ENCODE measurements at regions not wholly inside any gene's neighbourhood (a gene's known extent, or its start where the extent isn't known, plus 50 kb on each side); places are given as distances from the start of the nearest gene placed in this dataset.

DNA sequence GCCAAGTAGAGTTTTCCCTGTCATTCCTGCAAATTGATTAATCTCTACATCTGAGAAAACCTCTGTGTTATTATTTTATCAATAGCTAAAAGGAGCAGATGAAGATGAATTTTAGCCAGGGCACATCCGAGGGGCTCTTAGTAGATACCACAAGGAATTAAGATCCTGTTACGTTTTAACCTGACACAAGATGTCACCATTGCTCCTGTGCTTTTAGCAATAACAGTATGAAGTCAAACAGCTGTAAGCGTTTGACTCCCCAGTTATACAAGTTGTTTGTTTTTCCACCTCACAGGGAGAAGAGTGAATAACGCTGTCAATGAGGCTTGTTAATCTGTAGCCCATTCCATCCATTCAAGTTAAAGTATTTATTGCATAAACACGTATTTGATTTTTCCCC lies 76.0 kb upstream of the AP1S2 start:
- intact Hi-C loops (cut with DNase I), result no loop called here
- DNase-seq, result no peak

DNA sequence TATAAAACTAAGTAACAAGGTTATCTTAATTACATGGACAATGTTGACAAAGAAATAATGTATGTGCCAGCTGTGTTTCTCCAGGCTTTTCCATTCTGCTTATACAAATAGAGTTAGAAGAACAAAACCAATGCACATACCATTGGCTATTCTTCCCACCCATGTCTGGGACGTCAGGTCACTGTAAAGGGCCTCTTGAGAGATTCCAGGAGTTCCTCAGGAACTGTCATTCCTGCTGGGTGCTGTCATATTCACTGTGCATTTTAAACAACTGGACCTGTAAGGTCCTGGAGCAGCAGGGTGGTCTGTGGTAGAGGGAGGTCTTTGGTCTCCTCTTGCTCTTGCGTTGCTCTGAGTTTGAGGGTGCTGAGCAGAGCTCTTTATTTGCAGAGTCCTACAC lies 74.6 kb upstream of the AP1S2 start:
- intact Hi-C loops (cut with DNase I), result no loop called here
- DNase-seq, result no peak

DNA sequence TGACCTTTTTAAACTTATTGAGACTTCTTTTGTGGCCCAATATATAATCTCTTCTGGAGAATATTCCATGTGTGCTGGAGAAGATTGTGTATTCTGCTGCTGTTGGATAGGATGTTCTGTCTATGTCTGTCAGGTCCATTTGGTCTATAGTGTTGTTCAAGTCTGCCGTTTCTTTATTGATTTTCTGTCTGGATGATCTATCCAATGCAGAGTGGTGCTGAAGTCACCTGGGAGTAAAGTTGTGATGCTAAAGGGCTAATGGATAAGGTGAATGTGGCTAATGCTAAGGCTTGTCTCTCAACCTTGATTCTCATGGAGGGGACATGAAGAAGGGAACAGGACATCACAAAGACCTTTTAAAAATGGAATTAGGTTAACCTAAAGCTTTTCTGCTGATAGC lies 72.0 kb upstream of the AP1S2 start:
- intact Hi-C loops (cut with DNase I), result no loop called here
- DNase-seq, result no peak

DNA sequence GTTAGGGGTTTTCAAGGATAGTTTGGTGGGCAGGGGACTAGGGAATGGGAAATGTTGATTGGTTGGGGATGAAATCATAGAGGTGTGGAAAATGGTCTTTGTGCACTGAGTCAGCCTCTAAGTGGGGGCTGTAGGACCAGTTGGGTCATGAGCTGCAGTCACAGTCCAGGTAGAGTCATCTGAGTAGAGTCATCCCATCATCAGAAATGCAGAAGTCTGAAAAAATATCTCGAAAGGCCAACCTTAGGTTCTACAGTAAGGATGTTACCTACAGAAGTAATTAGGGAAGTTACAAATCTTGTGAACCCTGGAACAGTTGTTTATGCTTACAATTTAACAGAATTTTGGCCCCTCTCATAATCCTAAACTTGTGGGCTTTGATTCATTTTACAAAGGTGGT lies 63.4 kb upstream of the AP1S2 start:
- no peak for DNase-seq
- intact Hi-C loops (cut with DNase I), result loop anchor here (10.0 kb wide), 1 partner anchor 63 kb away; the partner anchor contains the start of gene AP1S2

DNA sequence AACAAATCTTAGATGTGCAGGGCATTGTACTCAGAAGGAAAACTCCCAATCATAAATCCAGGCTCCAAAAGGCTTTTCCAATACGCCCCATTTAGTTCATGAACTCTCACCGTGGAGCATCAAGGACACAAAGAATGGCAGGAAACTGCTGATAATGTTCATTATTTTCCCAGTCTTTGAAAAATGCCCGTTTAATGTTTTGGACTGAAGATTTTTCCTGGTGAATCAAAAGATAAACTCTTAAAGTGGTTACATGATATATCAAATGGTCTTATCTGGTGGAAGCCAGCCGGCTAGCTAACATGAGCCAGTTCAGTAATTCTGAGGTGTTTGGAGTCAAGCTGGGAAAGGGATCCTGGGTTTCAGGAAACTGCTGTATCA lies 62.1 kb upstream of the AP1S2 start:
- DNase-seq, result no peak
- intact Hi-C loops (cut with DNase I), result loop anchor here (10.0 kb wide), 1 partner anchor 62 kb away; the partner anchor contains the start of gene AP1S2

DNA sequence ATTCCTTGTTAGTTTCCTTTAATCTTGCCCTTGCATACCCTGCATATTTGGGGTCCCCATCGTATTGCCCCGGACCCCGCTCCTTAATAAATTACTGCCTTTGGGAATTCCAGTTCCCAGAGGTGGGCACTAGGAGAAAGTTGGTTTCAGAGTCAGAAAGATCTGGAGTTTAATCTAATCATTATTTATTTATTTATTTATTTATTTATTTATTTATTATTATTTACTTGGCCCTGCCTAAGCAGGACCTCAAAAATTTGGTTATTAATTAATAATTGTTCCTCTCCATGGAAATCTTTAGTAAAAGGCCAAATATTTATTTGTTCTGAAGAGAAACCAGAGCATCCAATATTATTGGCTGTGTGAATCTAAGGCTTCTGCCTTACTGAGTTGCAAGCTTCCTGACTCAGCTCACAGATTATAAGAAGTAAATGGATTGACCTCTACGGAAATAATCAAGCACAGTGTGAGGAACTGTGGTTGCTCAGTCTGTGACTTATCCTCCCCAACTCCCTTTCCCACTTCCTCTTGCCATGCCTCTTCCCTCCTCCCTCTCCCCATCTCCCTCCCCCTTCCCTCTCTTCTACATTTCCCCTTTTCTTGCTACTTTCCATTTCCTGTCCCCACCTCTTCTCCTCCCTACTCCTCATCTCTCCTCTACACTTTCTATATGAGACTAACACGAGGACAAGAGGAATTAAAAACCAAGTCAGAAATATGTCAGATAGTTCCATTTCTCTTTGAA lies 61.5 kb upstream of the AP1S2 start:
- no peak for DNase-seq
- intact Hi-C loops (cut with DNase I), result loop anchor here (10.0 kb wide), 1 partner anchor 61 kb away; the partner anchor contains the start of gene AP1S2

DNA sequence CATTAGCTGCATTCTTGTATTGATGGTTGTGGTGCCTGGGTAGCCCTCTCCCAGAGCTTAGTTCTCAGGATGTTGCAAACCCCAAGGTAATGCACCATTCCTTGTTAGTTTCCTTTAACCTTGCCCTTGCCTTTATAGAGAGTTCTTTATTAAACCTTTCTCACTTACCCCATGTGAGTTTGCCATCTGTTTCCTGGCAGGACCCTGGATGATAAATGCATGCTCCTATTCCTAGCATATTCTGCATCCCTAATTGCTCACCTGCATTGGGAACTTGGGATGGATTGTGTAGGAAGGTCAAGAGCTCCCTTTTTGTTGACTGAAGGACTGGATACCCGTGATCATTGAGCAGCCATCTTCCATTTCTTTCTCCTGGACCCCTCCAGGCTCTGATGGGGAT lies 59.9 kb upstream of the AP1S2 start:
- no peak for DNase-seq
- intact Hi-C loops (cut with DNase I), result loop anchor here (10.0 kb wide), 1 partner anchor 60 kb away; the partner anchor contains the start of gene AP1S2

DNA sequence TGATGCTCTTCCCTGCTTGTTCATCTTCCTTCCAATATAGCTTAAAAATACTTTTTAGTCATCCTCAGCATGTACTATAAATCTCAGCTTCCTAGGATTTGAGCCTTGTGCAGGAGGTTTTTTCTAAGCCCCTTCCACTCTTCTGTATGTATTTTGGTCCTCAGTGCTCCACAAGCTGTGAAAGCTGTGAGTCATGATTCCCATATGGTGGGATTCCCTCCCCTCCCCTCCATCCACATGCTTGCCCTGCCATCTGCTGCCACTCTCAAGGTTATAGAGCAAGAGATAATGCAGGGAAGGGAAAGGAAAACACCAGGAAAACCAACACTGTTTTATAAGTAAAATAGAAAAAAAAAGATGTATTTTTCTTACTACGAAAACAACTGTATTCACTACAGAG lies 58.5 kb upstream of the AP1S2 start:
- intact Hi-C loops (cut with DNase I), result loop anchor here (10.0 kb wide), 1 partner anchor 58 kb away; the partner anchor contains the start of gene AP1S2
- DNase-seq, result peak in 3 of 10 donors; percentile 3 to 43 (median 7)

DNA sequence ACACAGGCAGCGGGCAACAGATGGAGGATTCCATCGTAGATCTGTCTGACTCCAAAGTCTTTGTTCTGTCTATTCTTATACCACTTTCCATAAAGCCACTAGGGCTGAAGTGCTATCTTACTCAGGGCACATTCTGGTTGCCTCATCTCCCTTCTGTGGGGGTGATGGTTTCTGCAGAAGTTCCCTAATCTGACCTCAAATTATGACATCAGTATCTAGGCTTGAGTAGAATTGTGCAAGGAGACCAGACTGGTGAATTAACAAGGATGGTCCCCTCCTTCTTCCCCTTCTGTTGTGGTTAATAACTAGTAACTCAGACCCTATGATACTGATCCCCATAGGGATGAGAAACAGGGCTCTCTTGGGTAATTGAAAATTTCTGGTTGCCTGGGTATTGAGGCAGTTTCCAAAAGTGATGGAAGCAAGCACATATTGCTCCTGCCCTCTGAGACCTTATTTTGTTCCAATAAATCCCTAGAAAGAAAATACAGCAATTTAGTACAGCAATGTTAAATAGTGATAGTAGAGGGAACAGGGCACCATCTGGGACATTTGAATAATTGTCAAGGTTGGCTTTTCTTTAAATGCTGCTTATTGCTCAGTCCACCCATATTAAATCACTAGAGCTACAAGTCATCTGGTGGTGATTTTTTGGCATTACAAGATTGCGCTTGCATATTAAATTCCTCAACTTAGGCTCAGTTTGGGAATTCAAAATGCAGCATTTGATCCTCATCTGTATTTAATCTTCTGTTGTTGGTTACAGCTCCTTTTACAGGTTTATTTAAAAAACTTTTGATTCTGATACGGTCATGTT lies 57.3 kb upstream of the AP1S2 start:
- intact Hi-C loops (cut with DNase I), result loop anchor here (10.0 kb wide), 1 partner anchor 57 kb away; the partner anchor contains the start of gene AP1S2
- no peak for DNase-seq

DNA sequence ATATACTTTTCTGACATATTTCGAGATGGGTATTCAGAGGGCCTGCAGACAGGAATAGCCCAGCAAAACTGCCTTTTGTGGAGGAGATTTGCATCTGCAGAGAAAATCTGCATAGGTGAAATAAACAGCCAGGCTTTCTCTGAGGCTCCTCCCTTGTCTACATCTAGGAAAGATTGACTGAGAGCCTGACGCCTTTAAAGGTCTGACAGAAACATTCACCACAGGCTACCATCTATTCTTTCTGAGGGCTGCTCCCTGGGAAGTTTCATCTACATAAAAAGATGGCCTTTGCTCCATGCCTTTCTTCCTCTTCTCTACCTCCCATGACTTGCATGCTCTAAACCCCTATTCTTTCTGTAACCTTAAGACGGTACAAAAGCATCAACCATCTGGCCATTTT lies 55.0 kb upstream of the AP1S2 start:
- intact Hi-C loops (cut with DNase I), result loop anchor here (10.0 kb wide), 1 partner anchor 55 kb away; the partner anchor contains the start of gene AP1S2
- no peak for DNase-seq

DNA sequence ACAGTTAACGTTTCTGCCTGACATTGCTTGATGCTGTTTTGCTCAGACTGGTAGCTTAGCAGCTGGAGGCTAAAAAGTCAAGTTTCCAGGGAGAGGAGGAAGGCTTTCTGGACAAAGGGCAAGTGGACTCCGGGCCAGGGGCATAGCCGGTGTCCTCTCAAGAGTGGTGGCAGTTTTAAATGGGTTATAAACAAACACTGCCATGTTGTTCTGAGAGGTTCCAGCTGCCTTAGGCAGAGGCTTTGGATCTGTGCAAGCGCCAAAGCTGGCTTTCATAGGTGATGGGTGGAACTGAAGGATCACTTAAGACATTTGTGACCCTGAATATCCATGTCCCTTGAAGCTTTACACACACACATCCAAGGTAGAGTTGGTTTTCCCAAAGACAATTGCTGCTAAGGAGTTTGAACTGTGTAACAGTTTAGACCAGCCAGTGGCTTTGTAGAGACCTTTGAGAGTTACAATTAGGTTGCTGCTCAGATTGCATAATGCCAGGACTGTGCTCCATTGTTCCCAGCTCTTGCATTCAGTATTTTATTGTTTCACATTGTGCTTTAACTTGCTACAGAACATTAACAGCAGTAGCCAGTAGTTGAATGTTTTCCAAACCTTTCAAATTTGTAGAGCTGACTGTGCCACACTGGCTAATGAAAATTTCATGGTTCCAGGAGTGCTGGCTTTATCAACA lies 54.1 kb upstream of the AP1S2 start:
- intact Hi-C loops (cut with DNase I), result no loop called here
- DNase-seq, result peak in 1 of 10 donors; percentile 7

DNA sequence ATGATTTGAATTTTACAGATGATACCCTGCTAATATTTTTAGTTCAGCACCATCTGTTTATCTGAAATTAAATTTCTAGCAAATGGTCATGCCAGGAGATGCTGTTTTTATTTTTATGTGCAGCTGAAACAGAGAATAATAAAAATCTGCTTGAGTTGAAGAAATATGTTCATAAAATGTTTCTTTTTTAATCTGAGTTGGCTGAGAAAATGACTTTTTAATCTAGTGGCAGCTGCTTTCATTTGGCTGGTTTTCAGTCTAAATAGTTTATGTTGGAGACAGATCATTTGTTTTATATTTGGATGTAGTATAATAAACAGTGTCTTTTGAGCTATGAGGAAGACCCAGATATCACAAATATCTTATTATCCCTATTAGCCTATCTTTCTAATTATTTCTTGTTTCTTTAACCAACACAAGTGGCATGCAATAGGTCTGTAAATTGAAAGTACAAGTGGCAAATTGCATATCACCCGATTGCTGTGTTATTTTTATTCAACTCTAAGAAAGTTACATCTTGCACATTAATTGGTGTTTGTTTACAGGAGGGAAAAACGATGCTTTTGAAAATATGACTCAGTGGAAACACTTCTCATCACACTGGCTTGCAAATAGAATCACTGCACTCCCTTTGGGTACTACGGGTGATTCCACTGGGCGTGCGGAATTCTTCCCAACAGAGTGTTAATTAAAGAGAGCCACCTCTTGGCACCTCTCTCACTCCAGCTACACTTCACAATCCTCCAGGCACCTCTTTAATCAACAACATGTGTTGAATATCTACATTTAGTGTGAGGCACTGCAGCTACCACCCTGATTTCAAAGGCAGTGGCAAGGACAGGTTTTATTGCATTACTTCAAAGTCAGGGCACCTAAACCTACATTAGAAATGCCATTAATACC lies 51.7 kb upstream of the AP1S2 start:
- DNase-seq, result no peak
- intact Hi-C loops (cut with DNase I), result no loop called here
